Stimulated activated CD4-positive, alpha-beta T cell treated with anti-CD3 and anti-CD28 coated beads, Interleukin-15, amount 100 ng/mL, for 1 hour (primary cell): ENCODE measurements at regions not wholly inside any gene's neighbourhood (a gene's known extent, or its start where the extent isn't known, plus 50 kb on each side); places are given as distances from the start of the nearest gene placed in this dataset.
"Not testable (repeated sequence)": the region's sequence is repeated elsewhere in the genome, so short reads cannot be mapped to it uniquely, and the experiment has no call there.

Source experiments
- DNase-seq, 2 donors: peaks; one replicate each; pipeline ENCODE4 v3.0.0-alpha.2; 2020; ENCODE audit warnings: low read depth in 1 of 2, low spot score in 1 of 2

- no peak for DNase-seq
Measured at GRCh38 chrY:7879245-7879644, 967.7 kb upstream of the AMELY start.

GRCh38 chrY:7878719-7879118, 967.2 kb upstream of the AMELY start:
- no peak for DNase-seq

GRCh38 chrY:7877458-7877857, 965.9 kb upstream of the AMELY start:
- DNase-seq = no peak

GRCh38 chrY:7874080-7874479, 962.5 kb upstream of the AMELY start:
- no peak for DNase-seq

- no peak for DNase-seq
Measured at GRCh38 chrY:7871304-7871932, 959.9 kb upstream of the AMELY start.

GRCh38 chrY:7866976-7867375, 955.4 kb upstream of the AMELY start:
- DNase-seq = no peak

GRCh38 chrY:7860781-7861614, 949.4 kb upstream of the AMELY start:
- DNase-seq = no peak

GRCh38 chrY:7850191-7850590, 938.6 kb upstream of the AMELY start:
- DNase-seq = no peak

GRCh38 chrY:7845776-7846175, 934.2 kb upstream of the AMELY start:
- no peak for DNase-seq

- DNase-seq = no peak
Measured at GRCh38 chrY:7837046-7837445, 925.5 kb upstream of the AMELY start.

- DNase-seq = no peak
Measured at GRCh38 chrY:7836366-7836765, 924.8 kb upstream of the AMELY start.

- no peak for DNase-seq
Measured at GRCh38 chrY:7835416-7835815, 923.9 kb upstream of the AMELY start.

GRCh38 chrY:7834284-7834683, 922.7 kb upstream of the AMELY start:
- DNase-seq = no peak

- not testable (repeated sequence) for DNase-seq
Measured at GRCh38 chrY:7830881-7831280, 919.3 kb upstream of the AMELY start.

- DNase-seq = no peak
Measured at GRCh38 chrY:7826533-7826932, 915.0 kb upstream of the AMELY start.

GRCh38 chrY:7825874-7826273, 914.3 kb upstream of the AMELY start:
- no peak for DNase-seq

GRCh38 chrY:7821295-7822035, 909.9 kb upstream of the AMELY start:
- no peak for DNase-seq

GRCh38 chrY:7818924-7819323, 907.4 kb upstream of the AMELY start:
- no peak for DNase-seq

GRCh38 chrY:7816567-7816966, 905.0 kb upstream of the AMELY start:
- DNase-seq = no peak

- no peak for DNase-seq
Measured at GRCh38 chrY:7815921-7816320, 904.4 kb upstream of the AMELY start.

GRCh38 chrY:7815285-7815684, 903.7 kb upstream of the AMELY start:
- DNase-seq = no peak

GRCh38 chrY:7814361-7814760, 902.8 kb upstream of the AMELY start:
- DNase-seq = no peak
